Stimulated activated CD4-positive, alpha-beta T cell treated with anti-CD3 and anti-CD28 coated beads, Interleukin-15, amount 100 ng/mL, for 24 hours (primary cell): ENCODE measurements at regions not wholly inside any gene's neighbourhood (a gene's known extent, or its start where the extent isn't known, plus 50 kb on each side); places are given as distances from the start of the nearest gene placed in this dataset.
"Not testable (repeated sequence)": the region's sequence is repeated elsewhere in the genome, so short reads cannot be mapped to it uniquely, and the experiment has no call there.

Experiments
- DNase-seq: peaks from one replicate; pipeline ENCODE4 v3.0.0-alpha.2; 2020

- no peak for DNase-seq
These were observed 49.9 kb upstream of the CAPRIN1 start for GRCh38 chr11:34001557-34002064.

DNA sequence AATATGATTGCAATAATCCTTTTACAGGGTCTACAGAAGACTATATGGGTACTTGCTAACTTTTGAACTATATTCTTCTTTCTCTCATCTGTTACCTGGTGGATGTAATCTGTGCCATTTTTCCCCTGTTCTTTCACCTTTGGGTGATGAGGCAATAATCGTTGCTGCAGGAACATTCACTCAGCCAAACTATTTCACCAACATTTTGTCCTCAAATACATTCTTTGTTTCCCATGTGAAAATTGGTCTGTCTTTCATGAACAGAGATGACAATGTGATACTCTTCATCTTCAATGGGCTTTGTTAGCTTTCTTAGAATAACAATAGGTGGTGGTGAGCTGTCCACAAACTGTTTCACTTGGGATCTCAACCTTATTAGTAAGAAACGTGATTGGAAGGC lies 52.1 kb upstream of the CAPRIN1 start:
- DNase-seq = no peak

DNA sequence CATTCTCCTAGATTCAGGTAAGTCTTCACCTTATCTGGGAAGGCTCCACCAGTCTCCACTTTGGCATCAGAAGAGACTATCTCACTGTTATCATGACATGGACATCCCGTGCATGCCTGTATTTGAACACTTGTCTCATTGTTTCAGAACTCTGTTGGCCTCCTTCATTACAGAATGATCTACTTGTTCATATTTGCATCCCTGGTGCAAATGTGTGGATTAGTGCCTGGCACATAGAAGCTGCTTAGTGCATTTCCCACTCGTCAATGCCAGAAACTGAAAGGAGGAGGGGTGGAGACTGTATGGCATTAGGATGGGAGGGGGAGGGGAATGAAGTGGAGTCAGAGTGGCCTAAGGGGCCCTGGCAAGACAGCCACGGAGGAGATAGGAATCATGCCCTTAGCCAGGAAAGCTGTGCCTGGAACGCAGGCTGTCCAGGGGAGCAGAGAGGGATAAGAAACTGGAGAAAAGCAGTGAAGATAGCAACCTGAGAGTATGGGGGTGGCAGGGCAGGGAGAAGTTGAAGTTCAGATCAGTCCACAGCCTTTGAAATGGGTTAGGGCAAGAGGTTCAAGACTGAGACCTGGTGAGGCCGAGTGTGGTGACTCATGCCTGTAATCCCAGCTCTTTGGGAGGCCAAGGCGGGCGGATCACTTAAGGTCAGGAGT lies 53.8 kb upstream of the CAPRIN1 start:
- no peak for DNase-seq

- DNase-seq = peak; percentile 82
These were observed 54.8 kb upstream of the CAPRIN1 start for GRCh38 chr11:33996498-33997454.

GRCh38 chr11:33994937-33995336 lies 56.6 kb upstream of the CAPRIN1 start:
- DNase-seq = no peak

DNA sequence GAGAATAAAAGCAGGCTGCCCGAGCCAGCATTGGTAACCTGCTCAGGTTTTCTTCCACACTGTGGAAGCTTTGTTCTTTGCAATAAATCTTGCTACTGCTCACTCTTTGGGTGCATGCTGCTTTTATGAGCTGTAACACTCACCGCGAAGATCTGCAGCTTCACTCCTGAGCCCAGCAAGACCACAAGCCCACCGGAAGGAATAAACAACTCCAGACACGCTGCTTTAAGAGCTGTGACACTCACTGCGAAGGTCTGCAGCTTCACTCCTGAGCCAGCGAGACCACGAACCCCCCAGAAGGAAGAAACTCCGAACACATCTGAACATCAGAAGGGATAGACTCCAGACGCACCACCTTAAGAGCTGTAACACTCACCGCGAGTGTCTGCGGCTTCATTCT lies 60.4 kb upstream of the CAPRIN1 start:
- not testable (repeated sequence) for DNase-seq

DNA sequence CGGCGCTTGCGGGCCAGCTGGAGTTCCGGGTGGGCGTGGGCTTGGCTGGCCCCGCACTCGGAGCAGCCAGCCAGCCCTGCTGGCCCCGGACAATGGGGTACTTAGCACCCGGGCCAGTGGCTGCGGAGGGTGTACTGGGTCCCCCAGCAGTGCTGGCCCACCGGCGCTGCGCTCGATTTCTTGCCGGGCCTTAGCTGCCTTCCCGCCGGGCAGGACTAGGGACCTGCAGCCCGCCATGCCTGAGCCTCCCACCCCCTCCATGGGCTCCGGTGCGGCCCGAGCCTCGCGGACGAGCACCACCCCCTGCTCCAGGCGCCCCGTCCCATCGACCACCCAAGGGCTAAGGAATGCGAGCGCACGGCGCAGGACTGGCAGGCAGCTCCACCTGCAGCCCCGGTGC lies 61.4 kb upstream of the CAPRIN1 start:
- not testable (repeated sequence) for DNase-seq

DNA sequence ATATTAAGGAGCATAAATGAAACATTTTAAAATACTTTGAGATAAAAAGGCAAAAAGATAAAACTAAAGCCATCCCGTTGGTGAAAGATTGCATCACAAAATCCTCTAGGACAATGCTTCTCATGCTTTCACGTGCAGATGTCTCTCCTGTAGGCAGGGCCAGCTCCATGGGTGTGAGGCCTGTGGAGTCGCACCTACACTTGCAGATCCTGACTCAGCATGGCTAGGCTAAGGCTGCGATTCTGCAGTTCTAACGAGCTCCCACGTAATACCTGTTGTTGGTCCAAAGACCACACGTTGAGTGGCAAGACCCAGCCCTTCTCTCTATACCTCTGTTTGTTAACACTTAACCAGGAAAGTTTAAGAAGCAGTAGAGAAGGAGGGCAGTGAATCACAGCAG lies 62.1 kb upstream of the CAPRIN1 start:
- no peak for DNase-seq

DNA sequence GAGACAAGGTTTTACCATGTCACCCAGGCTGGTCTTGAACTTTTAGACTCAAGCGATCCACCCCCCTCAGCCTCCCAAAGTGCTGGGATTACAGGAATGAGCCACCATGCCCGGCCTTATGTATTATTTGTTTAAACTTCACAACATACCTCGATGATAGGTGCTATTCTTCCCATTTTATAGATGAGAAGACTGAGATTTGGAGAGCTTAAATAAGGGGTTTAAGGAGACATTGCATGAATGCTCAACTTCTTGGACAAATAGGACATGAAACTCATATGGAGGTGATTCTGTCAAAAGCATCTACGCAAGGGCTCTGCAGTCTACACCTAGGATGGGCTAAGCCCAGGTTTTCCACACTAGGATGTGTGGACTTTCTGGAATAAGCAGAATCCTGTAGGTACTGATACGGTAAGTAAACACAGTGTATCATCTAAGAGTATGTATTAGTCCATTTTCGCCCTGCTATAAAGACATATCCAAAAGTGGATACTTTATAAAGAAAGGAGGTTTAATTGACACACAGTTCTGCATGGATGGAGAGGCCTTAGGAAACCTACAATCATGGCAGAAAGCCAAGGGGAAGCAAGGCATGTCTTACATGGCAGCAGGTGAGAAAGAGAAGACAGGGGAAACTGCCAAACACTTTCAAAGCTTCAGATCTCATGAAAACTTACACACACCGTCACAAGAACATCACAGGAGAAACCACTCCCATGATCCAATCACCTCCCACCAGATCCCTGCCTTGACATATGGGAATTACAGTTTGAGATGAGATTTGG lies 62.8 kb upstream of the CAPRIN1 start:
- no peak for DNase-seq

- peak; percentile 81 for DNase-seq
These were observed 63.5 kb upstream of the CAPRIN1 start for GRCh38 chr11:33987975-33988580.

- DNase-seq = no peak
These were observed 64.0 kb upstream of the CAPRIN1 start for GRCh38 chr11:33987545-33987944.

GRCh38 chr11:33986597-33987501 lies 64.7 kb upstream of the CAPRIN1 start:
- not testable (repeated sequence) for DNase-seq

DNA sequence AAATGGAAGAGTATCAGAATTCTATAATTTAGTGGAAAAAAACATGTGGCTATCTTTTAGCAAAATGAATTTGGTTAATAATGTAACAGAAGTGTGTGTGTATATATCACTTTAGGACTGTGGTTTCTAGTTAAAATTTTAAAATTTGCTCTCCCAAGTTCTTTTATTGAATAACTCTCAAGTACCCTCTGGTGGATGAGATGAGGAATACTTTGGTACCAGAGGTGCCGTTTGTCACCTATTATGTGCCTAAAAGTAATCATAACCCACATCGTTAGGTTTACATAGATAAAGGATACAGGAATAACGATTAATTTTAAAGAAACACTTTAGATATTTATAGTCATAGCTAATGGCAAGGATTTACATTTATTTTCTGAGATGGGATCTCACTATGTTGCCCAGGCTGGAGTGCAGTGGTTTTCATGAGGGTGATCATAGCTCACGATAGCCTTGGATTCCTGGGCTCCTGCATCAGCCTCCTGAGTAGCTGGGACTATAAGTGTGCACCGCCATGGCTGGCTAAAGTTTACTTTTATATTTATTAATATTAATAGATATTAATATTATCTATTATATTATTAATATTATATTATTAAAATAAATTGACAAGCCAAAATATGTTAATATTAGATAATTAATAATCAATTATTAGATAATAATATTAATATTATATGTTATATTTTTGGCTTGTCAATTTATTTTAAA lies 66.7 kb upstream of the CAPRIN1 start:
- DNase-seq = no peak

DNA sequence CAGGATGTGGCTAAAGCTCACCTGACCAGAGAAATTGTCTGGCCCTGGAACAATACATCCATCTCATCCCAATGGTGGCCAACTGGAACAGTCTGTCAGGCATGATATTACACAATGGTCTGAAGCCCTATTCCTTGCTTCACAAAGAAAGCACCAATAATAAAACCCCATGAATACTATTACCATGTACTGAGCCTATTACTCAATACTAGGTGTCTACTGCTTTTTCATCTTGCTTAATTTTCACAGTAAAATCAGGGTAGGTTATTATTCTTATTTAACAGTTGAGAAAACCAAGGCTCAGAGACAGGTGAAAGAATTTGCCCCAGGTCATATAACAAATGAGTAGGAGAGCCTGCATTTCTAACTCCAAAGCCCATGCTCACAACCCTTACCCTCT lies 68.9 kb upstream of the CAPRIN1 start:
- no peak for DNase-seq

GRCh38 chr11:33980897-33981296 lies 70.6 kb upstream of the CAPRIN1 start:
- DNase-seq = no peak

DNA sequence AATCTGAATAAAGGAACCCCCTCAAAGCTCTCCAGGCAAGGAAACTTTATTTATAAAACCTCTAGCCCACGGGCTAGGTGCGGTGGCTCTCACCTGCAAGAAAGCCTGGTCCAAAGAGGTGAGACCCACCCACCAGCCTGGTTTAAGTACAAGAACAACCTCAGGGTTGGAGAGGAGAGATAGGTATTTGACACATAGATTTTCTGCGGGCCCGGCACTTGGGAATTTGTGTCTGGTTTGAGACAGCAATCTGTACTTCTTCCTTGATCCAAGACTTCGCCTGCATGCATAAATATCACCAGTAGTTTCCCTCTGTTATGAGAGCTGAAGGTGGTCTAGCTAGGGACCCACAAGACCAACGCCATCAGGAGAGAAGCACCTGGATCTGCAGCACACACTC lies 73.2 kb upstream of the CAPRIN1 start:
- no peak for DNase-seq

- DNase-seq = no peak
These were observed 73.9 kb upstream of the CAPRIN1 start for GRCh38 chr11:33977676-33978075.

- no peak for DNase-seq
These were observed 74.9 kb upstream of the CAPRIN1 start for GRCh38 chr11:33976495-33977199.

GRCh38 chr11:33974804-33975203 lies 76.7 kb upstream of the CAPRIN1 start:
- no peak for DNase-seq

DNA sequence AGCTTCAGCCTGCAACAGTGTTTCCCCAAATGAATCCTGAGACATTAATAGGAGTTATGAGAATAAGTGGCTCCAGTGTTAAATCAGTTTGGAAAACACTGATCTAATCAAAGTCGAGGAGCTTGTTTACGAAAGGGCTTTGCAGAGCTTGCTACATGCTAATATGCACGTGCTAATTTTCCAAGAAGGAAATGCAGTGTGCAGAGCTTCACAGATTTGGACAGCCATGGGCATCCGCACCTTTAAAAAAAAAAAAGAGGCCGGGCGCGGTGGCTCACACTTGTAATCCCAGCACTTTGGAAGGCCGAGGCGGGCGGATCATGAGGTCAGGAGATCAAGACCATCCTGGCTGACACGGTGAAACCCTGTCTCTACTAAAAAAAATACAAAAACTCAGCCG lies 79.7 kb upstream of the LMO2 start:
- not testable (repeated sequence) for DNase-seq
